ENCODE measurements at regions not wholly inside any gene's neighbourhood (a gene's known extent, or its start where the extent isn't known, plus 50 kb on each side); places are given as distances from the start of the nearest gene placed in this dataset.

GRCh38 chrX:22445880-22446279, 173.2 kb downstream of the CBLL2 start:
- TF ChIP-seq CTCF (IDR thresholded peaks at IDR 0.05; ENCODE audit: low read depth, low read length) (no peak), EZH2phosphoT487 (IDR thresholded peaks at IDR 0.05; ENCODE audit: low read depth) (no peak)
